ENCODE measurements at regions not wholly inside any gene's neighbourhood (a gene's known extent, or its start where the extent isn't known, plus 50 kb on each side); places are given as distances from the start of the nearest gene placed in this dataset.

DNA sequence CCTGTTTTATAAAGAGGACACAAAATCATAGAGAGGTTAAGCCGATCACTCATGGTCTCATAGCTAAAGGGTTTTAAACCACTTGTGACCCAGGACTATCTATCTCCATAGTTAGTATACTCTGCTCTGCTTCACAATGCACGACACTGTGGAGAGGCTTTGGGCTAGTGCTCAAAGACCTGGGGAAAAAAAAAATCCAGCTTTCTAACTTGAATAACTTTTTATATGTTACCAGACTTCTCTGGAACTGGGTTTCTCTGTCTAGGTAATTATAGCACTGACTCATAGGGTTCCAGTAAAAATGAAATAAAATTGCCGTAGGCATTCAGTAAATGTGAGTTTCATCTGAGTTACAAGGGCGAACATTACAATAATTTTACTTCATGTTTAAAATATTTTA is 273.7 kb upstream of the TECRL start:
- TF ChIP-seq, protein P1, sequence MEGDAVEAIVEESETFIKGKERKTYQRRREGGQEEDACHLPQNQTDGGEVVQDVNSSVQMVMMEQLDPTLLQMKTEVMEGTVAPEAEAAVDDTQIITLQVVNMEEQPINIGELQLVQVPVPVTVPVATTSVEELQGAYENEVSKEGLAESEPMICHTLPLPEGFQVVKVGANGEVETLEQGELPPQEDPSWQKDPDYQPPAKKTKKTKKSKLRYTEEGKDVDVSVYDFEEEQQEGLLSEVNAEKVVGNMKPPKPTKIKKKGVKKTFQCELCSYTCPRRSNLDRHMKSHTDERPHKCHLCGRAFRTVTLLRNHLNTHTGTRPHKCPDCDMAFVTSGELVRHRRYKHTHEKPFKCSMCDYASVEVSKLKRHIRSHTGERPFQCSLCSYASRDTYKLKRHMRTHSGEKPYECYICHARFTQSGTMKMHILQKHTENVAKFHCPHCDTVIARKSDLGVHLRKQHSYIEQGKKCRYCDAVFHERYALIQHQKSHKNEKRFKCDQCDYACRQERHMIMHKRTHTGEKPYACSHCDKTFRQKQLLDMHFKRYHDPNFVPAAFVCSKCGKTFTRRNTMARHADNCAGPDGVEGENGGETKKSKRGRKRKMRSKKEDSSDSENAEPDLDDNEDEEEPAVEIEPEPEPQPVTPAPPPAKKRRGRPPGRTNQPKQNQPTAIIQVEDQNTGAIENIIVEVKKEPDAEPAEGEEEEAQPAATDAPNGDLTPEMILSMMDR (IDR thresholded peaks at IDR 0.05), result no peak
- TF ChIP-seq POLR2A (IDR thresholded peaks at IDR 0.05) (no peak), EP300 (IDR thresholded peaks at IDR 0.05) (no peak)
